ENCODE measurements at regions not wholly inside any gene's neighbourhood (a gene's known extent, or its start where the extent isn't known, plus 50 kb on each side); places are given as distances from the start of the nearest gene placed in this dataset.

DNA sequence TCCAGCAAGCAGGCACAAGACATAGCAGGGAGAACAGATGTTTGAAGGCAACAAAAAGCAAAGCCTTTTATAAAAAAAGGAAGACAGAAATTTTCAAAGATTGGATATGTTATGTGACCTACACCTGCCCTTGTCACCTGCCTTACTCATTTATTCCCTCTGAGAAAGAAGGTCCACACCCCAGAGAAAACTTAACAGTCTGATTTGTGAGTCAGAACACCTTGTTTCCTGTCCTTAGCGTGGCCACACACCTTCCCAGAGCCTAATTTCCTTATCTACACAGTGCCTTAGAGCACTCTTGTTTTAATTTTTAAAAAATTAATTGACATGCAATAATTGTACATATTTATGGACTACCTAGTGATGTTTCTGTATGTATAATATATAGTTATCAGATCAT lies 419.0 kb upstream of the DAB2 start:
- TF ChIP-seq, protein P1, sequence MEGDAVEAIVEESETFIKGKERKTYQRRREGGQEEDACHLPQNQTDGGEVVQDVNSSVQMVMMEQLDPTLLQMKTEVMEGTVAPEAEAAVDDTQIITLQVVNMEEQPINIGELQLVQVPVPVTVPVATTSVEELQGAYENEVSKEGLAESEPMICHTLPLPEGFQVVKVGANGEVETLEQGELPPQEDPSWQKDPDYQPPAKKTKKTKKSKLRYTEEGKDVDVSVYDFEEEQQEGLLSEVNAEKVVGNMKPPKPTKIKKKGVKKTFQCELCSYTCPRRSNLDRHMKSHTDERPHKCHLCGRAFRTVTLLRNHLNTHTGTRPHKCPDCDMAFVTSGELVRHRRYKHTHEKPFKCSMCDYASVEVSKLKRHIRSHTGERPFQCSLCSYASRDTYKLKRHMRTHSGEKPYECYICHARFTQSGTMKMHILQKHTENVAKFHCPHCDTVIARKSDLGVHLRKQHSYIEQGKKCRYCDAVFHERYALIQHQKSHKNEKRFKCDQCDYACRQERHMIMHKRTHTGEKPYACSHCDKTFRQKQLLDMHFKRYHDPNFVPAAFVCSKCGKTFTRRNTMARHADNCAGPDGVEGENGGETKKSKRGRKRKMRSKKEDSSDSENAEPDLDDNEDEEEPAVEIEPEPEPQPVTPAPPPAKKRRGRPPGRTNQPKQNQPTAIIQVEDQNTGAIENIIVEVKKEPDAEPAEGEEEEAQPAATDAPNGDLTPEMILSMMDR (IDR thresholded peaks at IDR 0.05): no peak
- WGBS, 2 donors: 58 to 69% methylated on average over 1 of the region's 1 CpG
- intact Hi-C loops (cut with DNase I; ENCODE audit: low total_unique reads): no loop called here
- H3K4me3 ChIP-seq (ENCODE audit: low read depth, poor library complexity, severe bottlenecking): no peak overlapping the region
- no peak for DNase-seq (ENCODE audit: low spot score in 2 of 2)

GRCh38 chr5:39835371-39835770 lies 410.6 kb upstream of the DAB2 start:
- 78 to 81% methylated on average over 3 of the region's 3 CpGs for WGBS, 2 donors
- no peak for TF ChIP-seq POLR2A (IDR thresholded peaks at IDR 0.05)
- TF ChIP-seq, protein P1 (IDR thresholded peaks at IDR 0.05): no peak
- no peak overlapping the region for H3K4me3 ChIP-seq (ENCODE audit: low read depth, poor library complexity, severe bottlenecking)

GRCh38 chr5:39829441-39829840 lies 404.7 kb upstream of the DAB2 start:
- 55 to 76% methylated on average over 1 of the region's 1 CpG for WGBS, 2 donors
- no peak for DNase-seq (ENCODE audit: low spot score in 2 of 2)
- intact Hi-C loops (cut with DNase I; ENCODE audit: low total_unique reads): no loop called here
- TF ChIP-seq, protein P1 (IDR thresholded peaks at IDR 0.05): no peak
- TF ChIP-seq POLR2A (IDR thresholded peaks at IDR 0.05): no peak
- H3K4me3 ChIP-seq (ENCODE audit: low read depth, poor library complexity, severe bottlenecking): no peak overlapping the region

More at GRCh38 chr5:39835371-39835770, 410.6 kb upstream of the DAB2 start:
- intact Hi-C loops (cut with DNase I; ENCODE audit: low total_unique reads): no loop called here
- DNase-seq (ENCODE audit: low spot score in 2 of 2): no peak

- TF ChIP-seq POLR2A (IDR thresholded peaks at IDR 0.05): no peak
- TF ChIP-seq, protein P1 (IDR thresholded peaks at IDR 0.05): no peak
- no peak for DNase-seq (ENCODE audit: low spot score in 2 of 2)
- H3K4me3 ChIP-seq (ENCODE audit: low read depth, poor library complexity, severe bottlenecking): no peak overlapping the region
- intact Hi-C loops (cut with DNase I; ENCODE audit: low total_unique reads): no loop called here
- WGBS, 2 donors: 52 to 59% methylated on average over 4 of the region's 4 CpGs
These were observed 401.3 kb upstream of the DAB2 start for GRCh38 chr5:39826051-39826450.

DNA sequence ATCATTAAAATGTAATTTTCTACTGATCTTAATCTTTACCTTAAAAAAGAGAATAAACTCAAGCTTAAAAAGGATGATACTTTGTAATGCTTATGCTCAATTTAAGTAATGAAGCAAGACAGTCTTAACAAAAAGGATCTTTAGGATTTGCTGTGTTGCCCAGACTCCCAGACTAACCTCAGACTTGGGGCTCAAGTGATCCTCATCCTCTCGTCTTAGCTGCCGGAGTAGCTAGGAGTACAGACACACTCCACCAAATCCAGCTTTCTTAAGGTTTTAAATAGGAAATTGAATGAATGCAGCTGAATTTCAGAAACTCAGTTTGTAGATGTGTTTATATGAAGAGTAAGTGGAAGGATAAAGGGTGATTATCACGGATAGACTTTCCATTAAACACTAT lies 400.5 kb upstream of the DAB2 start:
- H3K4me3 ChIP-seq (ENCODE audit: low read depth, poor library complexity, severe bottlenecking): no peak overlapping the region
- WGBS, 2 donors: 83 to 90% methylated on average over 3 of the region's 3 CpGs
- no peak for DNase-seq (ENCODE audit: low spot score in 2 of 2)
- TF ChIP-seq, protein P1 (IDR thresholded peaks at IDR 0.05): no peak
- no peak for TF ChIP-seq POLR2A (IDR thresholded peaks at IDR 0.05)
- intact Hi-C loops (cut with DNase I; ENCODE audit: low total_unique reads): no loop called here

GRCh38 chr5:39822020-39822419 lies 397.2 kb upstream of the DAB2 start:
- intact Hi-C loops (cut with DNase I; ENCODE audit: low total_unique reads): no loop called here
- 97 to 98% methylated on average over 1 of the region's 1 CpG for WGBS, 2 donors
- TF ChIP-seq, protein P1 (IDR thresholded peaks at IDR 0.05): no peak
- TF ChIP-seq POLR2A (IDR thresholded peaks at IDR 0.05): no peak
- no peak for DNase-seq (ENCODE audit: low spot score in 2 of 2)
- H3K4me3 ChIP-seq (ENCODE audit: low read depth, poor library complexity, severe bottlenecking): no peak overlapping the region
